Myocyte (in vitro differentiated cells): ENCODE measurements at regions not wholly inside any gene's neighbourhood (a gene's known extent, or its start where the extent isn't known, plus 50 kb on each side); places are given as distances from the start of the nearest gene placed in this dataset.

Source experiments
- DNase-seq: peaks from one replicate; pipeline ENCODE4 v3.0.0-alpha.2; 2012; ENCODE audit warnings: low read depth

DNA sequence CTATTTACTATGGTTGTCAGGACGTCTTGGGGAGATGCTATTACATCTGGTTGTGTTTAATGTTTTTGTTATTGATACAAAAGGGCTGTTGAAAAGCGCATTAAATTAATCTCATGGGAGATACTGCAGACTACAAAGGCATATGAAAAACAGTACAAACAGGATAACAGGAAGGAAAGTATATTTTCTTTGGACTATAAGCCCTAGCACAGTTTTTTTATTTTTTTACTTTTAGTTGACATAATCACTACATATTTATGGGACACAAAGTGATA lies 341.3 kb downstream of the ARL4A start:
- DNase-seq: no peak

DNA sequence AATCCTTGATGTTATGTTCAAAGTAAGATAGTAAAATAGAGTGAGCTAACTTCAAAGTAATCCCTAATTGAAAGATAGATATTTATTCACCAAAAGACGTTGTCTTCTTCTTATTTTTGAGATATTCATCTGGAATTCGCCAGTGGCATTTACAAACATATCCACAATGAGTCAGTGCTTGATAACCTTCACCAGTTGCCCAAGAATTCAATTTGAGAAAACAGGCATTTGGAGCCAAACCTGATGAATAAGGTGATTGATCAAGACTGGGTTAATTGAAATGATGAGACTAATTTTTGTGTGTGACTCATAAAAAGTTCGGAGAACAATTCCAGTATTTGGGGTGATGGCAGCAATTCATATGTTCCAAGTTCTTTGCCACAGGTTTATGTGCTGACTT lies 344.0 kb downstream of the ARL4A start:
- DNase-seq: no peak

DNA sequence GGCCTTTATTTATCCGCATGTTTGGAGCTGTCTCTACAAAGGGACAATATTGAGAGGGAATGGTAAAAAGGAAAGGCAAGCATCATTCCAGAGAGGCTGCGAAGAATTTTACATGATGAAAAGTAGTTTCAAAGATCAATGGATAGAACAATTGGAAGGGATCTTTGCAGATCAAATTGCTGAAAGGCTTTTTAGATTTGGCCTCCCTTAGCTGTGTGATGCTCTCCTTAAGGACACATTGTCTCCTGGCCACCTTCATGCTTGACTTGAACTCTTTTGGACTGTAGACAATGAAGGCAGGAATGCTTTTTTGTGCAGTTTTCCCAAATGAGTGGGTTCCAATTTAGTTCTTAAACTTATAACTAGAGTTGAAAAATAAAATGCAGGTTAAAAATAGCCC lies 344.7 kb downstream of the ARL4A start:
- DNase-seq: no peak

DNA sequence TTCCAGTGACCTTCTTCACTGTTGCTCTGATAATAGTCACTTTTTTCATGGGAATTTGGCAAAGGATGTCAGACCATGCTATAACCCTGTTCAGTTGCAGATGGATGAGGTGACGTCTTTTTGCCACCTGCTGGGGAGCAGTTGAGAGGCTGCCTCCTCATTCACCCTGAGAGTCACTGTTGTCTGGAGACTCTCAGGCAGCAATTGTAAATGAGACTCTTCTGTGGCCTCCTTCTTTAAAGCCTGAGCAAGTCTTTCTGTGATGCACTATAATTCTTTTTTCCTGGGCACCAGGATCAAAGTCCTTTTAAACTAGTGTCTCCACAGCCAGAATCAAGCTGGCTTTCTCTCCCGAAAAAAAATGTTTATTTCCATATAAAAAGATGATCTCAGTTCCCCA lies 345.1 kb downstream of the ARL4A start:
- DNase-seq: no peak

DNA sequence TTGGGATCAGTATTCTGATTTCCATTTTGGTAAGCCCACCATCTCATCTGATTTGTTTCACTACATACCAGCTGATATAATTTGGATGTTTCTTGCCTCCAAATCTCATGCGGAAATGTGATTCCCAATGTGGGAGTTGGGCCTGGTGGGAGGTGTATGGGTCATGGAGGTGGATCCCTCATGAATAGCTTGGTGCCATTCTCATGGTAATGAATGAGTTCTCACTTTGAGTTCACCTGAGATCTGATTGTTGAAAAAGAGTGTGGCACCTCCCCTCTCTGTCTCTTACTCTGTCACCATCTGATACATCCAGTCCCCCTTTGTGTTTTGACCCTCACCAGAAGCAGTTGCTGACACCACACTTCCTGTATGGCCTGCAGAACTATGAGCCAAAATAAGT lies 347.3 kb downstream of the ARL4A start:
- no peak for DNase-seq

DNA sequence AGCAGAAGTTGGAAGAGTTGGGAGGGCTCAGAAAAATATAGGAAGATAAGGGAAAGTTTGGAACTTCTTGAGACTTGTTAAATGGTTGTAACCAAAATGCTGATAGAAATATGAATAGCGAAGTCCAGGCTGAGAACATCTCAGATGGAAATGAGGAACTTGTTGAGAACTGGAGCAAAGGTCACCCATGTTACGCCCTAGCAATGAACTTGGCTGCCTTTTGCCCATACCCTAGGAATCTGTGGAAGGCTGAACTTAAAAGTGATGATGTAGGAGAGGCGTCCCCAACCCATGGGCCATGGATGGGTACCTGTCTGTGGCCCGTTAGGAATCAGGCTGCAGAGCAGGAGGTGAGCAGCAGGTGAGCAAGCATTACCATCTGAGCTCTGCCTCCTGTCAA lies 347.8 kb downstream of the ARL4A start:
- DNase-seq: no peak

DNA sequence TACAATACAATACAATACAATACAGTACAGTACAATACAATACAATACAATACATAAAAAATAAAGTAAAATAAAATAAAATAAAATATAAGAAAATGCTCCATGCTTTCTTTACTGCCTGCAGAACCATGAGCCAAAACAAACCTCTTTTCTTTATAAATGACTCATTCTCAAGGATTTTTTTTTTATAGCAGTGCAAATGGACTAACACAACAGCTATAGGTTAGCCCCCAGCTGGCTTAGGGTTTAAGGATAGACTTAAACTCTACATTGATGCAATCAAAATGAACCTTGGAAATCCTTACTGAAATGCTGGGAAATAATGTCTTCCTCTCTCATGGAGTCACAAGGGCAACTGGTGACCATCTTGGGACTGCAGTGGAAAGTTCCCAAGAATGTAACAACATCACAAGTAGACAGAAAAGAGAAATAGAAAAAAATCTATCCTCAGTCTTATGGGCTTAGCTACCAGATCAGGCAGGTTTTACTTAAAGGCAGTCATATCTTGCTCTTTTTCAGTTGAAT lies 348.9 kb downstream of the ARL4A start:
- DNase-seq: no peak

DNA sequence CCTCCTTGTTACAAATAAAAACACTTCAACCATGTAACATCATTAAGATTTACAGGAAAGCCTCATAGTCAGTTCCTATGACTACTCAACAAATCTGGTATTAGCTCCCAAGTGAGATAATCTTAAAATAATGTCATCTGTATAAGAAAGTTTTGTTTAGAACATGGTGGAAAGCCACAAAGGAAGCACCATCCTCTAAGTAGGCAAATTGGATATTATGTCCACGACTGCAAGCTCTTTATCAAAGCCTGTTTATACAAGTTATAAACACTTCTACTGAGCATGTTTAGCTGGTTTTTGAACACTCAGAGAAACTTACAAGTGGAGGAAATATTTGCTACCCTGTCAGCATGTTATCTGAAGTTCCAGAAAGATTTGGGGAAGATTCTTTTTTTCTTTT lies 349.8 kb downstream of the ARL4A start:
- DNase-seq: no peak

DNA sequence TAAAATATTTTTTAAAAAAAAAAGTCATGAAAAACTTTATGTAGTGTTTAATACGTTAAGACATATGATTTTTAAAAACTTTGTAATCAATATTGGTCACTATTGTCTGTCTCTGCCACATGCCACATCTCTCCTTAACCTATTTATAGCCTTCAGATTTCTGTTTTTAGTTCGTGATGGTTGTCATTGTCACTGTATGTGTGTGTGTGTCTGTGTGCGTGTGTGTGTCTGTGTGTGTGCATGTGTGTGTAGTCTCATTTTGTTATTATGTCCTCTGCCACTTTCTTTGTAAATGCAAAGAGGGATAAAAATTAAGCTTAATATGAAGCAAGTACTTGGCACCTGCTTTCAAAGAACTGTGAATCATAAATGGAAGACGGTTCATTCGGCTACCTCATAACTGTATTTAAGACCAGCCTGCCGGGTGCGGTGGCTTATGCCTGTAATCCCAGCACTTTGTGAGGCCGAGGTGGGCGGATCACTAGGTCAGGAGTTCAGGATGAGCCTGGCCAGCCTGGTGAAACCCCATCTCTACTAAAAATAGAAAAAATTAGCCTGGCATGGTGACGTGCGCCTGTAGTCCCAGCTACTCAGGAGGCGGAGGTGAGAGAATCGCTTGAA lies 354.0 kb downstream of the ARL4A start:
- peak; percentile 60 for DNase-seq

DNA sequence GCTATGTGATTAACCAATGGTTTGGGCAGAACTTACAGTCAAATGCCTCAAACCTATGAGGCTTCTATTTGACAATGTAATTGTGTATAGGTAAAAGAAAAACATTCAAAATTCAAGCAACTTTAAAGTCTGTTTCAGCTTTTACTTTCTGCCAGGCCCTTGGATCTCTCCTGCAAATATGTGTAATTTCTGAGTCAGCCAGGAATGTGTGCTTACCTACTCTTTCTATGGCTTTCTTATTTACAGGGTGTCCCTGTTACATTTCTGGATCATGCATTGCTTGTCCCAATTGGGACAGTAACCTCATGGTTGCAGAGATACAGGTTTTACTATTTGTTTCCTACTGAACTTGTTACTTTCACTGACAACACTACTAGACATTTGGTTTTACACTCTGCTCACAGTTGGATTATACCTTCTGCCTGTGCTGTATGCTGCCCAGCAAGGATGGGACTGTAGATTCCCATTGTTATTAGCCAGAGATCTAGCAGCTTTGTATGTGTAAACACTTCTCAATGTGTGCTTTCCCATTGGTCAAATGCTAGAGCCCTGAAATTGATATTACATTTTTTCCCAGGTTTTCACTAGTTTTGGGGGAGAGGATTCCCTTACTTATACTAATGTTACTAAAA lies 355.3 kb downstream of the ARL4A start:
- DNase-seq: no peak

DNA sequence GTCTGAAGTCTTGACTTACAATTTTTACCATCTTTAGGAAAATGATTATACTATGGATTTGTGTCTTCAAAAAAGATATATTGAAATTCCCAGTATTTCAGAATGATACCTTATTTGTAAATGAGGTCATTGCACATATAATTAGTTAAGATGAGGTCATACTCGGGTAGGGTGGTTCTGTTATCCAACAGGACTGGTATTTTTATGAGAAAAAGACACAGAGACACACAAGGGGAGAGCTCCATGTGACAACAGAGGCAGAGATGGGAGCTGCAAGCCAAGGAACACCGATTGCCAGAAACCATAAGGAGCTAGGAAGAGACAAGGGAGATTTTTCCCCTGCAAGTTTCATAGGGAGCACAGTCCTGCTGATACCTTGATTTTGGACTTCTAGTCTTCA lies 356.9 kb downstream of the ARL4A start:
- DNase-seq: no peak

DNA sequence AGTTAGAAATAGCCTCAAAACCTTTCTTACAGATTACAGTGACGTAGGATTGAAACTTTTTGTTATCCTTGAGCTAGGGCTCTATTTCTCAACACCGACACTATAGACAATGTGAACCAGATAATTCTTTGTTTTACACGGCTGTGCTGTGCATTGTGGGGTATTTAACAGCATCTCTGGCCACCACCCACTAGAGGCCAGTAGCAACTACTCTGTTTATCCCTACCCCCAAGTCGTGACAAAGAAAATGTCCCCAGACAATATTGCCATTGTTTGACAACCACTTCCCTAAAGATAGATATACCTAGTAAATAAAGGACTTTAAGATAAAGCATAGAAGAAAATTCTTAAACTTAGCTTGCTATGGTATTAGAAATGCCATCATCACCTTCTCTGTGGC lies 359.6 kb downstream of the ARL4A start:
- no peak for DNase-seq

DNA sequence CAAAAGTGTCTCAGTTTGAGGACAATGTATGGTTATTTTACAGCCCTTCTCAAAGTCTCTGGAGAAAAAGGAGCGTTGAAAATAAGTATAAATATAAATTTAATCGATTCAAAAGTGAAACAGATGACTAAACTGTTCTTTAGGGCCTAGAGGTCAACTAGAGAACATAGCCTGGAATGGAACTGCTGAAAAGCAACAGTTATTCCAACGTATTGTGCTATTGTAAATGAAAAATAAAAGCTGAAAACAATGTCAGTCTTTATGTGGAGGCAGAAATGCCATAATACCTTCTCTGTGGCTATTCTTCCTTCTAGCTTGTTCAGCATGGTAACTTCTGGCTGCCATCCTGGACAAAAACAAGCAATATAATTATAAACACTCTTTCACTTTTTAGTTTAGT lies 362.5 kb downstream of the ARL4A start:
- DNase-seq: no peak

DNA sequence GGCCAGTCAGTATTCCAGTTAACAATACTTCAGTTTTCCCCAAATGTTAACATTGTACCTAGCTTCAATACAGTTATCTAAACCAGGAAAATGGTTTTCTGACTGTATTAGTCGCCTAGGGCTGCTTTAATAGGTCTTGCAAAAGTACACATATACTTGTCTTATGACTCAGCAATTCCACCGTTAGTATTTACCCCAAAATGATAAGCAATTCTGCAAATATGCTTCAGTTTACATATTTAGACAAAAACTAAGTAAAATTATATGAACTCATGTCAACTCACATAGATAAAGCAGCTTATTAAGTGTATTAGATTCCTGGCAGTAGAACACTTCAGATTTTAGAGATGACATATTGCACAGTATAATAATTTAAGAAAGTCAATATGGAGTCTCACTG lies 363.3 kb downstream of the ARL4A start:
- DNase-seq: peak; percentile 31

DNA sequence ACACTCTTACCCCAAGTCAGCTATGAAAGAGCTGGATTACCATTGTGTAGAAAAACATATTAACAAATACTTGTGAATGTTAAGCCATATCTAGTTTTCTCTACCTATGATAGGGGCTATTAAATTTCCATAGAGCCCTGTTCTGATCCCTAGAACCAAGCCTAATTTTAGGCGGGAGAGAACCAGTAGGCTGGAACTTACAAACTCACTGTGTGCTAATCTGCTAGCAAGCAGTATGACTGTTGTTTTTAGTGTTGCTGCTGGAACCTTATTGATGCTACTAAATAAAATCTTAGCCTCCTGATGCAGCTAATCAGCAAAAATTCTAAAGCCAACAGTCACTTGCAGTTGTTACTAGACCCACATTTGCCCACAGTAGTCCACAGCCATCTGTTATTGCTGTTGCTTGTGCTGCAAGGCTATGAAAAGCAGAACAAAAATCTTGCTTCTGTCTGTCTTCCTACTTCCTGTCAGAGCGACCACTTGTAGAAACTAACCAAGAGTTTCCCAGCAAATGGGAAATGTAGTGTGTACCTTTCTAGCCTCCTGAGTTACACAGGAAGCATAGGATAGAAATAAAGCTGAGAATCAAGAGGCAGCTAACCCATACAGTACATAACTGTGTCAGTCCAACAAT lies 368.4 kb downstream of the ARL4A start:
- DNase-seq: peak; percentile 47

DNA sequence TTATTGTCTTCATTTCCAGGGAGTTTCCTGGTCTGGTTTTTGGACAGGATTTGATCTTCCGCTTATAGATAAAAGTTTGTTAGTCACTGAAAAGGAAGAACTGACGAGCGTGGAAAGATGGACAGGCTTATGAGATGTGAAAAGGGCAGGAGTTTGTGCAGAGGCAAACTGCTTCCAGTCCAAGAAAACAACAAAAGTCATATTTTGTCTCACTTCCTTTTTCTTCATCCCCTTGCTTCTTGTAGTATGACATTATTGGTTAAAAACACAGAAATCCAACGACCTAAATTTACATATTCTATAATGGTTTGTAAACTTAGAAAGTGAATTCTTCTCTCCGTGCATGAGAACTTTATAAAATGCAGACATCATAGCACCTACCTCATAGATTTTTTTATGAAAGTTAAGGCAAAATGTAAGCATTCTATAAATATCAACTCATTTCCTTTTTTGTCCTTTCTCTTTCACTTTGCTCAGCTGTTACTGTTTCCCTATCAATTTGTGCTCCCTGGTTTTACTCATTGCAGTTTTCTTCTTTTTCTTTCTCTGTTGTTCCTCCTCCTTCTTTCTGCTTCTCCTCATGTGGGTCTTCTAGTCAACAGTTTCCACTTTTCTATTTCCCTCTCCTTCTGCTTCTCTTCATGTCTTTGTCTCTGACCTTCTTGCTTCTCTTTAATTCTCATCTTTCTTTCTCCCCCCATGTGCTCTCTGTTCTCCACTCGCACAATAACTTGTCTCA lies 370.2 kb downstream of the ARL4A start:
- no peak for DNase-seq

DNA sequence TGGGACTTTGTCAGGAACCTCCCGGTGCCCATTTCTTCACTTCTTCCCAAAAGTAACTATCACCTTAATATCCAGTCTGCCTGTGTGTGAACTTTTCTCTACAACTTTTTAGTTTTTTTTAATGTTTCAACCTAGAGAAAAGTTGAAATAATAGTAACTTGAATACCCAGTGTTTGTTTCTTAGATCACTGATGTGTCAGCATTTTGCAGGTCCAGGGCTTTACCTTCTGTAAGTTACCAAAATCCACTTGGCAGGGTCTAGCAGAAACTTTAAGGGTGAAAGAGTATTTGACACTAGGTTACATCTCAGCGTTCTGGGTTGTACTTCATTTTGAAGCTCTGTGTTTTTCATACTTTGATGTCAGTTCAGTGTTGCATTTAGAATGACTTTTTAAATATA lies 372.7 kb downstream of the ARL4A start:
- no peak for DNase-seq

DNA sequence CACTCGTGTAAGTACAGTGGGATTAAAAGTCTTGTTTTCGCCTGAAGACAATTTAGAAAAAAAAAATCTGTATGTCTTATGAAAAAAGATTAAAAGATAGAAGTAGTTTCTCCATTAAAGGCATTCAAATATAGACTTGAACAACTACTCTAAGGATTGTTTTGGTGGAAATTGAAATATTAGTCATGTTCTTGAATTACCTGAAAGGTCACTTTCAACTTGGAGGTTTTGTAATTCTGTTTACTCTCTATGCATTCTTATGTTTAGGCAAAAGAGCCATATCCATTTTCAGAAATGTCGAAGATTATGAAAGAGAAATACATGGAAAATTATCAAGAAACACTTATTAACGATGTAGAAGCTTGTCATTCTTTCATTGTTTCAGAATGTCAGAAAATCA lies 373.7 kb downstream of the ARL4A start:
- no peak for DNase-seq

DNA sequence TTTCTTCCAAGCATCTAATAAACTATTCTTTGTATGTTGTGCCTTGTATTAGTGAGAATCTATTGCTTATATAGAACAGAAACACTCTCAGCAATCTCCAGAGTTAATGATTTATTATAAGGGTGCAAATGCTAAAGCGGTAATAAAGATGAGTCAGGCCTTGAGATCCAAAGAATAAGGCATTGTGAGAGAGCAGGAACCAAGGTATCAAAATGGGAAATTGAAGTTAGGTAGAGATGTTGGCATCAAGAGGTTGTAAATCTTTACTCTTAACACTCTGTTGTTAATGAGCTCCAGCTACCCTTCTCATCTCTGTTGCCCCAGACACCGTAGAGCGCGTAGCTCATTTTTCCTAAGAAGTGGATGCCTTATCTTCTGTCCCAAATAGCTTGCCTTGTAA lies 375.2 kb downstream of the ARL4A start:
- DNase-seq: no peak

DNA sequence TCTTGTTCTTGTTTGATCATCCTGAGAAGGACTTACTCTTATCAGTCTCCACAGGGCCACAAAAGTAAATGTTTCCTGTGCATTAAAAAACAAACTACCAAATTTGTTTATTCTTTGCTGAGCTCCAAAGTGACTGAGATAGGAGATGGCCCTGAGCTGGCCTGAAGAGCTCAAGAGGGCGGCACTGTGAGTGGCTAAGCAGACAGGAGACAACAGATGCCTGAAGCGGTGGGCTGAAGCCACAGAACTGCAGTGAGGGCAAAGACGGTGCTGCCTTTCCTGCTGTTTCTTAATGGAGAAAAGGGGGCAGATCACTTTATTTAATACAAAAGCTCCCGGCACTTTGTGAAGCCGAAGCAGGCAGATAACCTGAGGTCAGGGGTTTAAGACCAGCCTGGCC lies 379.6 kb downstream of the ARL4A start:
- peak; percentile 72 for DNase-seq

DNA sequence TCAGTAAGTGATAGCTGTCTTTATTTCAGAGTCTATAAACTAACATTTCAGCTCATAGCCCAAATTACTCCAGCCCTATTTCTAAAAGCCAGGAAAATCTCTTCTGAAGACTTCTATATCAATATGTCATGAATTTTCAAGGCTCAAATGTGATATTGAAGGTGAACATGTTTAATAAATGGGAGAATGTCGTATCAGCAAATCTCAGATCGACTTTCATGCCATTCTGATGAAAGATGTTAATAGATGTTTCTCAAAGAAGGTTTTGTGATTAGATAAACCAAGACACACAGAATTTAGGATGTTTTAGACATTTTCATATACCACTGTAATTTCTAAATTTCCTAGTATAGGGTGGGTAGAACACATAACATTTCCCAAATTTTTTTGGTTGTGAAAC lies 380.6 kb downstream of the ARL4A start:
- no peak for DNase-seq

DNA sequence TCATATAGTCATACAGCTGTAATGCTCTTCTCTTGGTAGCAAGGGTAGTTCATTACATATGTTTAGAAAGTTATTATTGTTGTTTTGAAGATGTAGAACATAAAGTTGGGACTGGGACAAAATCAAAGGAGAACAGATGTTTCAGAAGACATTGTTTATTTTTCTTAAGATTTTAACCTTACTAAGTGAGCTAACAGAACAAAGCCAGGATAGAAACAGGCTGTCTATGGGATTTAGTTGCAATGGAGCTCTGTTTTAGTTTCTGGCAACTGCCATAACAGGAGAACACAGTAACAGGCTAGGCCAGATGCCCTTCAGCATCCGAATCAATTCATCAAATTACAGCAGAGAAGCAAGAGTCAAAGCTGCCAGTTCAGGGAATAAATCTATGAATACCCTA lies 382.4 kb downstream of the ARL4A start:
- peak; percentile 26 for DNase-seq
